ENCODE measurements at regions not wholly inside any gene's neighbourhood (a gene's known extent, or its start where the extent isn't known, plus 50 kb on each side); places are given as distances from the start of the nearest gene placed in this dataset.

DNA sequence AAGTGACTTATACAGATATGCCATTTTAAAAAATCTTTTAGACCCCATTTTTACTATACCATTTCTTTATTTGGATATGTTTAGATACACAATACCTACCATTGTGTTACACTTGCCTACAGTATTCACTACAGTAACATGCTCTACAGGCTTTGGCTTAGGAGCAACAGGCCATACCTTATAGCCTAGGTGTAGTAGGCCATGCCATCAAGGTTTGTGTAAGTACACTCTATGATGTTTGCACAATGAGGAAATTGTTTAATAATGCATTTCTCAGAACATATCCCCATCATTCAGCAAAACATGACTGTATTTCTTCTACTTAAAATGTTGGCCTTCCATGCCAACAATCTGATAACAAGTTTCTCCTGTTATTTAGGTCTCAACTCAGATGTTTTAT is 1559.5 kb upstream of the TENM4 start:
- in situ Hi-C loops (cut with HindIII; ENCODE audit: low pct_unique_long_range_greater_than_20kb, low sequenced_read_pairs): no loop called here
- TF ChIP-seq JUND (IDR thresholded peaks at IDR 0.05; ENCODE audit: low read depth): no peak
- DNase-seq (ENCODE audit: low read depth in 1 of 2, low spot score in 1 of 2): no peak

DNA sequence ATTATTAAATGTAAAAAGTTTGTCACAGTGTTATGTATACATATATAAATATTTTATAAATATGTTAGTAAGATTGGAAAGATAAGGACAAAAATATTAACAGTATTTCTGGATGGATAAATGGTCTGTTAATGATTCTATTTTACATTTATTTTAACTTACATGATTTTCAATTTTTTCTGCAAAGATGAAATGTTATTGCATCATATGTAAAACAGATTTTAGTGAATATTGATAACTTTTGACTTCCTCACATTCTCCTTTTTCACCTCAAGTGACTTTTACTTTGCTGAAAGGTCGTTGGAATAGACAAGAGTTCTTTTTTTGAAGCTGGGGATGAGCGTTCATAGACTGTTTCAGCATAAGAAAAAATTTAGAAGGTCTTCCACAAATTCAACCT is 1554.7 kb upstream of the TENM4 start:
- TF ChIP-seq JUND (IDR thresholded peaks at IDR 0.05; ENCODE audit: low read depth): no peak
- in situ Hi-C loops (cut with HindIII; ENCODE audit: low pct_unique_long_range_greater_than_20kb, low sequenced_read_pairs): no loop called here

DNA sequence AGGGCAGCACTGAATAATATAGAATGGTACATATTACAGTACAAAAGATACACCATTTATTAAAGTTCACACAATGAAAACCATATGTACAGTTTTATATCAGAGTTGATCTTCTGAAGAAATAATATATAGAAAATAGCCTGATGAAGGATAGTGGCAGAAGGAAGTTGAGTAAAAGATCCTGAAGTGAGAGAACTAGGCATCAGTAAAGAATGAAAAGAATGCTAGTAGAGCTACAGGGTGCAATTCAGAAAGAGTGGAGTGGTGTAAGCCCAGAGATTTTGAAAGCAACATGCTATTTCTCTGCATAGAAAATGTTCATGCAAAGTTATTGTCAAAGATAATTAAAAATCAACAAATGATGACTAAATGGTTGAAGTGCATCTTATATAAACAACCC is 1552.7 kb upstream of the TENM4 start:
- in situ Hi-C loops (cut with HindIII; ENCODE audit: low pct_unique_long_range_greater_than_20kb, low sequenced_read_pairs): no loop called here
- no peak for DNase-seq (ENCODE audit: low read depth in 1 of 2, low spot score in 1 of 2)
- TF ChIP-seq JUND (IDR thresholded peaks at IDR 0.05; ENCODE audit: low read depth): no peak

More for the DNA sequence above, 1554.7 kb upstream of the TENM4 start:
- no peak for DNase-seq (ENCODE audit: low read depth in 1 of 2, low spot score in 1 of 2)

DNA sequence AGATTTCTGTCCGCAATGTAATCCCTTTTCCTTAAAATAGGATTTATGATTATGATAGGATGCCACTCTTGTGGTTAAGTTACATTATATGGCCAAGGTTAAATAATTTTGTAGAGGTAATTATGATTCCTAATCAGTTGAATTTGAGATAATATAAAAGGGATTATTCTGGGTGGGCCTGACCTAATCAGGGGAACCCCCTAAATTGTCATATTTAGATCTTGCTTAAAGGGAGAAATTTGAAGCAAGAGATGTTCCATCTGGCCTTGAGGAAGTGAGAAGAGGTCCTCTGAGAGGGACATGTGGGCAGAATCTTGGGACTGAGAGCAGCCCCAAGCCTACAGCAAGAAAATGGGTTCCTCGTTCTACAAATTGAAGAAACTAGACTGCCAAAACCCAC is 1550.1 kb upstream of the TENM4 start:
- in situ Hi-C loops (cut with HindIII; ENCODE audit: low pct_unique_long_range_greater_than_20kb, low sequenced_read_pairs): no loop called here
- no peak for DNase-seq (ENCODE audit: low read depth in 1 of 2, low spot score in 1 of 2)
- TF ChIP-seq JUND (IDR thresholded peaks at IDR 0.05; ENCODE audit: low read depth): no peak

DNA sequence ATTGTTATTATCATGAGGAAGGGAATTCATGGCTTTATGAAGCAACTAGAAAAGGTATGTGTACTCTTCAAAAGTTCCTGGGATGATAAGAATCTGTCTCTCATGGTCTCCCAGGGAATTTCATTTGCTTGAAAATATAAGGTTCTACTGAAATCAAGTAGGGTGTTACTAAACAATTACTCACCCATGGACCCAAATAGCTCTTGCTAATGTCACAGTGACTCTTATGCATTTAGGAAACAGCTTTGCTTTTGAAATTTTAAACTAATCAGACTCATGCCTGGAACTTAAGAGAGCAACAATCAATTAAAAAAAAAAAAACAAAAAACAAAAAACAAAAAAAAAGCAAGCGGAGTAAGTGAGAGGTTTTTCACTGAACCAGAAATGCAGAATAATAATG is 1546.3 kb upstream of the TENM4 start:
- DNase-seq (ENCODE audit: low read depth in 1 of 2, low spot score in 1 of 2): no peak
- in situ Hi-C loops (cut with HindIII; ENCODE audit: low pct_unique_long_range_greater_than_20kb, low sequenced_read_pairs): no loop called here
- TF ChIP-seq JUND (IDR thresholded peaks at IDR 0.05; ENCODE audit: low read depth): no peak

DNA sequence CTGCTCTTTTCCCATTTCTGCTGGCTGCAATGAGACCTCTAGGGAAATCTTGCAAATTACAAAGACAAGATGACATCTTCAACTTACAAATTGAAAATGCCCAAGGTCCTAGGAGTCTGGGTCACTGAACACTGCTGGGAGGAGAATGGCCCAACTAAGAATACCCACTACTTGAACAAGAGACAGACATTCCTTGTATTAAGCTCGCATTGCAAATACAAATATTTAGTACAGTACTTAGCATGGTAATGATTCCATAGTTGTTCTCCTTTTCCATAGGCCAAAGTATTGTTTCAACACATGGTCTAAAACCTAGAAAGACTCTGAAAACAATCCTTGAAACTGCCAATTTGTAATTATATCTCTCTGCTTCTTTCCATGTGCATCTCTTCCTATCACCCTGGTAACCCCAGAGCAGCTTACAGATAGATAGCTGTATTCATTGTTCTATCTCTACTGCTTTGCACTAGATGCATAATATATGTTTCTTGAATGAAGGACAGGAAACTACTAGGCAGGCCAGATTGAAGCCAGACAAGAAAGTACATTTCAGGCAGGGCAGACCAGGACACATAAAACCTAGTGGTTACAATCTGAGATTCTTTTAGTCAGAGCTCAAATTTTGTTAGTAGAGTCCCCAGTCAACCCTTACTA is 1545.7 kb upstream of the TENM4 start:
- in situ Hi-C loops (cut with HindIII; ENCODE audit: low pct_unique_long_range_greater_than_20kb, low sequenced_read_pairs): no loop called here
- DNase-seq (ENCODE audit: low read depth in 1 of 2, low spot score in 1 of 2): no peak
- no peak for TF ChIP-seq JUND (IDR thresholded peaks at IDR 0.05; ENCODE audit: low read depth)

DNA sequence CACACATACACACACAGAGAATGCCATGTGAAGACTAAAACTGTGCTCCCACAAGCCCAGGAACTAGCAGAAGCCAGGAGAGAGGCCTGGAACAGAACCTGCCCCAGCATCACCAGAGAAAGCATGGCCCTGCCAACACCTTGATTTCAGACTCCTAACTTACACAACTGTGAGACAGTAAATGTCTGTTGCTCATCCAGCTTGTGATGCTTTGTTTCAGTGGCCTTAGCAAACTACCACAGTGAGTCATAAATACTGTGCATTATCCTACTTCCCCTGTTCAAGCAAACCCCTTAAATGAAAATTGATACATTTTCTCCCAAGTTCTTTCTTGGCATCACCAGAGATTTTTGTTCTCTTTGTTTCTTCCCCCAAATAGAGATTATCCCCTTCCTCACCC is 1539.4 kb upstream of the TENM4 start:
- in situ Hi-C loops (cut with HindIII; ENCODE audit: low pct_unique_long_range_greater_than_20kb, low sequenced_read_pairs): no loop called here
- no peak for TF ChIP-seq JUND (IDR thresholded peaks at IDR 0.05; ENCODE audit: low read depth)
- DNase-seq (ENCODE audit: low read depth in 1 of 2, low spot score in 1 of 2): no peak

DNA sequence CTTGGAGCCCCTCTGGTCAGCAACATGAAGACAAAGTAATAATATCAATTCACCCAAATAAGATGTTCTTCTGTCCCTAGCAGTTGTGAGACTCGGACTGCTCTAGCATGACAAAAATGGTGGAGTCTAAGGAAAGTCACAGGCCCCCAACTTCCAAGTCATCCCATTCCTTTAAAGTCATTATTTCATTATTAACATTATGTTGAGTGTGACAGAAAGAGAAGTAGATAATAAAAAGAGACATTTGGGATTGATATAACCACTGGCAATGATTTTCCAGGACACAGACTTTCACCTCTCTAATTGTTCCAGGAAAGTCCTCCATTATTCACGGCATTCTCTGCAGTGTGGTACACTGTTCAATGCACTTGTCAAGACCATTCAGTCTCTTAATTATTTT is 1533.0 kb upstream of the TENM4 start:
- DNase-seq (ENCODE audit: low read depth in 1 of 2, low spot score in 1 of 2): no peak
- in situ Hi-C loops (cut with HindIII; ENCODE audit: low pct_unique_long_range_greater_than_20kb, low sequenced_read_pairs): no loop called here
- no peak for TF ChIP-seq JUND (IDR thresholded peaks at IDR 0.05; ENCODE audit: low read depth)

DNA sequence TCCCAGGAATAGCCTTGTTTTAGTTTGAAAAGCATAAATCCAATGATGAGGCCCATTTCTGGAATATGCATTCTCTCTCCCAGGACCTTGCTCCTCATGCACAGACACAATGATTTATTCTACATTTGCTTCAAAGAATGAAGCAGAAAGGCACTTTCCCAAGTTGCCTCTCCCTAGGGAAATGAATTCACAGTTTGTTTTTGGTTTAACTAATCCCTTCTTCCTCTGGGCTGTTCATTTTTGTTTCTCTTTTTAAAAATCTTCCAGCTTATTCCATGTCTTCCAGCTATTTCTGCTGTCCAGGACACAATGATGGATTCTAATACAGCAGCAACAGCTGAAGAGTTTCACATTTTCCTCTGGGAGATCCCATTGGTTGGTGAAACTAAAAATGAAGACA is 1529.2 kb upstream of the TENM4 start:
- in situ Hi-C loops (cut with HindIII; ENCODE audit: low pct_unique_long_range_greater_than_20kb, low sequenced_read_pairs): no loop called here
- DNase-seq (ENCODE audit: low read depth in 1 of 2, low spot score in 1 of 2): no peak
- no peak for TF ChIP-seq JUND (IDR thresholded peaks at IDR 0.05; ENCODE audit: low read depth)

DNA sequence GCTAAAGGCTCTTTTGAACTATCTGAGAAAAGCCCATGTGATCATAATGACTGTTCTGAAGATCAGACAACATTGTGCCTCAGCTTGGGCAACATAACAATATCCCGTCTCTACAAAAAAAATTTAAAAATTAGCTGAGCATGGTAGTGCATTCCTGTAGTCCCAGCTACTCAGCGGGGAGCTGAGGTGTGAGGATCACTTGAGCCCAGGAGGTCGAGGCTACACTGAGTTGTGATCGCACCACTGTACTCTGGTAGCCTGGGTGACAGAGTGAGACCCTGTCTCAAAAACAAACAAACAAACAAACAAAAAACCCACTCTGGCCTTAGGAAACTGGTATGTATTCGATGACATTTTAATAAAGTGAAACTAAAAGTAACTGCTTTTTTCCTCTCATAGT is 1526.8 kb upstream of the TENM4 start:
- in situ Hi-C loops (cut with HindIII; ENCODE audit: low pct_unique_long_range_greater_than_20kb, low sequenced_read_pairs): no loop called here
- DNase-seq (ENCODE audit: low read depth in 1 of 2, low spot score in 1 of 2): no peak
- no peak for TF ChIP-seq JUND (IDR thresholded peaks at IDR 0.05; ENCODE audit: low read depth)

DNA sequence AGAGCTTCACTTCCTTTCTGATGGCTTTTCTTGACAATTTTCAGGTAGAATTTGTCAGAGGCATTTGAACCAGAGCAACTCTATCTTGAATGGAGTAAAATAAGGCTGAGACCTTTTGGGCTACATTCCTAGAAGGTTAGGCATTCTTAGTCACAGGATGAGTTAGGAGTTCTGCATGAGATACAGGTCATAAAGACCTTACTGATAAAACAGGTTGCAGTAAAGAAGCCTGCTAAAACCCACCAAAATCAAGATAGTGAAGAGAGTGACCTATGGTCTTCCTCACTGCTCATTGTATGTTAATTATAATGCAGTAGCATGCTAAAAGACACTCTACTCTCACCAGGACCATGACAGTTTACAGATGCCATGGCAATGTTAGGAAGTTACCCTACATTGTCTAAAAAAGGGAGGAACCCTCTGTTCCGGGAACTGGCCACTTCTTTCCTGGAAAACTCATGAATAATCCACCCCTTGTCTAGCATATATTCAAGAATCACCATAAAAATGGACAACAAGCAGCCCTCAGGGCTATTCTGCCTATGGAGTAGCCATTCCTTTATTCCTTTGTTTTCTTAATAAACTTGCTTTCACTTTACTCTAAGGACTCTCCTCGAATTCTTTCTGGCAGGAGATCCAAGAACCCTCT is 1519.7 kb upstream of the TENM4 start:
- TF ChIP-seq JUND (IDR thresholded peaks at IDR 0.05; ENCODE audit: low read depth): no peak
- in situ Hi-C loops (cut with HindIII; ENCODE audit: low pct_unique_long_range_greater_than_20kb, low sequenced_read_pairs): no loop called here
- DNase-seq (ENCODE audit: low read depth in 1 of 2, low spot score in 1 of 2): no peak

DNA sequence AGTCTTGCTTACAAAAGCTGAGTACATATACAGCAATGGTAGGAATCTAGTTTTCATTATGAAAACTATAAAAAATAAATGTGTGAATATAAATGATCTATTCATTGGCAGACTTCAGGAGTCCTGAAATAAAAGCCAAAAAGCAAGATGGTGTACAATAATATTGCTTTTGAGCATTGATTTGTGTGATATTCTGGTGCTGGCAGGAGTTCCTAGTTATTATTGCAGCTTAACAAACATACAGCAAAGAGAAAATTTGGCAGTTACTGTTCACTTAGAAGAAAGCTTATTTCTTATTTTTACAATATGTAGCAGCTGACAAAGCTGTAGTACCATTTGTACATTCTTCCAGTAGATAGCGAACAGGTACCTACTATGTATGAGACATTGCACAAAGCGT is 1518.9 kb upstream of the TENM4 start:
- in situ Hi-C loops (cut with HindIII; ENCODE audit: low pct_unique_long_range_greater_than_20kb, low sequenced_read_pairs): no loop called here
- no peak for TF ChIP-seq JUND (IDR thresholded peaks at IDR 0.05; ENCODE audit: low read depth)
- DNase-seq (ENCODE audit: low read depth in 1 of 2, low spot score in 1 of 2): no peak

DNA sequence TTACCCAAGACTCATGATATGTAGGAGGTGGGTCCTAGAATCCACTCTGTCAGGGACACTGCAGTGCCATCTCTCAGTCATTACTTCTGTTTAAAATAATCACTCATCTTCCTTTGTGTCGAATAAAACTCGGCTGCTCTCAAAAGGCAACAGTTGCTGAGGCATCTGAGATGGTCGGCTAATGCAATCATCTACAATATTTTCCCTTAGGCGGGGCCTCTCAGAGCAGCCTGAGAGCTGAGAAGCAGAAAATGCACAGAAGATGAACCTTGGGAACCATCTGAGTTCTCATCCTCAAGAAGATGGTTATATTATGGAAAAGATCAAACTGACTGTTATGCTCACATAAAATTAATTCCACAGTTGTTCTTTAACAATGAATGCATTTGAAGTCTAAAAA is 1518.2 kb upstream of the TENM4 start:
- DNase-seq (ENCODE audit: low read depth in 1 of 2, low spot score in 1 of 2): no peak
- no peak for TF ChIP-seq JUND (IDR thresholded peaks at IDR 0.05; ENCODE audit: low read depth)
- in situ Hi-C loops (cut with HindIII; ENCODE audit: low pct_unique_long_range_greater_than_20kb, low sequenced_read_pairs): no loop called here

DNA sequence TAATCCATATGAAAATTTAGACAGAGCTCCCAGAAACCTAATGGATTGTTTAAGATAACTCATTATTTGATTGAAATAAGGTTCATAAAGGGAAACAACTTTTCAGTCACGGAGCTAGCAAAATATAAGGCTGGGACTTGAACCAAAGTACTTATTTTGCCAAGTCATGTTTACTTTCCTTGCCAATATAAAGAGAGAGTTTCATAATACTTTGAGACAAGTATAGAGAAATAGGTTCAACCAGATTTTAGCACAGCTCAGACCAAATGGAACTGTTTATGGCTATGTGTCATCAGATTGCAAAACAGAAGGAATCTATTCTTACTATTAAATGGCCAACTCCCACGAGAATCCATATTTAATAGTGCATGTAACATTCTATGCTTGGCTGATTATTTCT is 1517.5 kb upstream of the TENM4 start:
- no peak for TF ChIP-seq JUND (IDR thresholded peaks at IDR 0.05; ENCODE audit: low read depth)
- peak in 1 of 2 experiments; percentile 7 for DNase-seq (ENCODE audit: low read depth in 1 of 2, low spot score in 1 of 2)
- in situ Hi-C loops (cut with HindIII; ENCODE audit: low pct_unique_long_range_greater_than_20kb, low sequenced_read_pairs): no loop called here
